IMR-90 (cell line): ENCODE measurements at regions not wholly inside any gene's neighbourhood (a gene's known extent, or its start where the extent isn't known, plus 50 kb on each side); places are given as distances from the start of the nearest gene placed in this dataset.

Experiments
- ATAC-seq: fragments of 200-7000 bp; cut with Tn5 transposase; 2 replicates; pipeline ENCODE4 v1.9.1; 2020; ENCODE audit warnings: low read depth, mild to moderate bottlenecking, moderate library complexity
- BruUV-seq: library from RNA; stranded (reverse); fragments of 400-500 nt; replicated peaks from 2 replicates; lab custom pipeline; 2021; lab: Mats Ljungman, UMichigan
- CTCF ChIA-PET: fragments of 300-600 bp; formaldehyde crosslinking; extraction: SDS; loops from one replicate; lab custom pipeline; 2021; ENCODE audit warnings: antibody characterized with exemption; lab: Yijun Ruan, JAX
- POLR2A ChIA-PET: fragments of 300-600 bp; sonication (Branson Sonifier 250); formaldehyde crosslinking; loops from one replicate; lab custom pipeline; 2022; ENCODE audit warnings: antibody characterized with exemption; ENCODE audit not compliant: unreplicated experiment; lab: Charles Lee
- DNase-seq: peaks from one replicate; pipeline ENCODE4 v3.0.0; 2013
- H2AFZ ChIP-seq: replicated peaks from 2 replicates; pipeline ENCODE3; 2013; ENCODE audit warnings: low read length, mild to moderate bottlenecking; ENCODE audit not compliant: poor library complexity
- H2AK5ac ChIP-seq: 2 replicates; pipeline ENCODE4 v1.6.1; 2013; ENCODE audit warnings: low read depth, low read length, inconsistent platforms
- H2AK9ac ChIP-seq: replicated peaks from 2 replicates; pipeline ENCODE3; 2013; ENCODE audit warnings: mild to moderate bottlenecking, low read depth, low read length, moderate library complexity; ENCODE audit not compliant: poor library complexity
- H2BK120ac ChIP-seq: 2 replicates; pipeline ENCODE4 v1.6.1; 2013; ENCODE audit warnings: low read depth, low read length, inconsistent platforms
- H2BK15ac ChIP-seq: 3 replicates; pipeline ENCODE4 v1.6.1; 2013; ENCODE audit warnings: low read depth, low read length, inconsistent platforms
- H2BK20ac ChIP-seq: 2 replicates; pipeline ENCODE4 v1.6.1; 2013; ENCODE audit warnings: low read depth, mild to moderate bottlenecking, inconsistent platforms, low read length, moderate library complexity
- H2BK5ac ChIP-seq: 2 replicates; pipeline ENCODE4 v1.6.1; 2013; ENCODE audit warnings: mild to moderate bottlenecking, low read depth, low read length, inconsistent platforms; ENCODE audit not compliant: poor library complexity, severe bottlenecking
- H3K14ac ChIP-seq: replicated peaks from 2 replicates; pipeline ENCODE4 v1.6.1; 2013; ENCODE audit warnings: low read depth, low read length, inconsistent platforms
- H3K18ac ChIP-seq: 2 replicates; pipeline ENCODE4 v1.6.1; 2013; ENCODE audit warnings: low read depth, low read length, control low read depth
- H3K23ac ChIP-seq: 2 replicates; pipeline ENCODE4 v1.6.1; 2013; ENCODE audit warnings: low read depth, low read length, inconsistent platforms
- H3K27ac ChIP-seq: 2 replicates; pipeline ENCODE4 v1.5.1; 2013; ENCODE audit warnings: mild to moderate bottlenecking, control low read depth, low read length; ENCODE audit not compliant: insufficient read depth
- H3K27me3 ChIP-seq: 2 replicates; pipeline ENCODE4 v1.6.1; 2013; ENCODE audit warnings: low read length; ENCODE audit not compliant: control insufficient read depth, insufficient read depth
- H3K36me3 ChIP-seq: 2 replicates; pipeline ENCODE4 v1.6.1; 2013; ENCODE audit warnings: low read length, mixed read lengths; ENCODE audit not compliant: control insufficient read depth, insufficient read depth
- H3K4ac ChIP-seq: 2 replicates; pipeline ENCODE4 v1.6.1; 2013; ENCODE audit warnings: low read depth, low read length, inconsistent platforms
- H3K4me1 ChIP-seq: 2 replicates; pipeline ENCODE4 v1.6.1; 2013; ENCODE audit warnings: low read length, mixed read lengths; ENCODE audit not compliant: control insufficient read depth, insufficient read depth
- H3K4me2 ChIP-seq: 2 replicates; pipeline ENCODE4 v1.6.1; 2013; ENCODE audit warnings: low read depth, mild to moderate bottlenecking, control low read depth, low read length, moderate library complexity
- H3K4me3 ChIP-seq: 2 replicates; pipeline ENCODE4 v1.5.1; 2013; ENCODE audit warnings: low read depth, mild to moderate bottlenecking, control low read depth, low read length, moderate library complexity; ENCODE audit not compliant: insufficient read depth
- H3K56ac ChIP-seq: 2 replicates; pipeline ENCODE4 v1.6.1; 2013; ENCODE audit warnings: low read length, inconsistent platforms; ENCODE audit not compliant: insufficient read depth; ENCODE audit errors: extremely low read depth
- H3K79me1 ChIP-seq, 2 experiments: 2 replicates each; pipeline ENCODE4 v1.6.1; 2013; ENCODE audit warnings: low read length in 2 of 2, inconsistent platforms in 1 of 2, low read depth in 1 of 2
- H3K9ac ChIP-seq: 2 replicates; pipeline ENCODE4 v1.6.1; 2013; ENCODE audit warnings: low read depth, low read length, control low read depth
- H3K9me1 ChIP-seq: 2 replicates; pipeline ENCODE4 v1.6.1; 2013; ENCODE audit warnings: low read length, inconsistent platforms; ENCODE audit not compliant: insufficient read depth
- H3K9me3 ChIP-seq: 2 replicates; pipeline ENCODE4 v1.6.1; 2013; ENCODE audit warnings: low read length; ENCODE audit not compliant: control insufficient read depth, insufficient read depth
- H4K20me1 ChIP-seq: 2 replicates; pipeline ENCODE4 v1.6.1; 2013; ENCODE audit warnings: low read length, inconsistent platforms; ENCODE audit not compliant: insufficient read depth
- H4K5ac ChIP-seq: 2 replicates; pipeline ENCODE4 v1.6.1; 2013; ENCODE audit warnings: mild to moderate bottlenecking, low read depth, low read length, control low read depth
- H4K8ac ChIP-seq, 2 experiments: 2 replicates each; pipeline ENCODE4 v1.6.1; 2013; ENCODE audit warnings: low read depth in 2 of 2, low read length in 2 of 2, control low read depth in 1 of 2, inconsistent platforms in 1 of 2
- H4K91ac ChIP-seq: 2 replicates; pipeline ENCODE4 v1.6.1; 2013; ENCODE audit warnings: low read depth, low read length, inconsistent platforms; ENCODE audit not compliant: insufficient read depth
- CEBPB ChIP-seq: IDR thresholded peaks from 2 replicates; pipeline ENCODE4 v1.6.1; 2012; ENCODE audit warnings: low read depth, low read length, improper control_type of control experiment
- CHD1 ChIP-seq: IDR thresholded peaks from 2 replicates; pipeline ENCODE4 v1.6.1; 2012; ENCODE audit warnings: low read depth, low read length, improper control_type of control experiment
- FOS ChIP-seq: fragments of 150-350 bp; IDR thresholded peaks from 2 replicates; pipeline ENCODE4 v1.6.1; 2016; ENCODE audit warnings: low read depth, low read length
- MAFK ChIP-seq: IDR thresholded peaks from 2 replicates; pipeline ENCODE4 v1.6.1; 2012; ENCODE audit warnings: low read depth, low read length, improper control_type of control experiment
- MAZ ChIP-seq: IDR thresholded peaks from 2 replicates; pipeline ENCODE4 v1.6.1; 2012; ENCODE audit warnings: low read depth, mild to moderate bottlenecking, low read length, improper control_type of control experiment, moderate library complexity, borderline replicate concordance
- NFE2L2 ChIP-seq: fragments of 150-350 bp; IDR thresholded peaks from 2 replicates; pipeline ENCODE4 v1.6.1; 2016; ENCODE audit warnings: low read depth, mild to moderate bottlenecking, low read length
- POLR2A ChIP-seq: IDR thresholded peaks from 2 replicates; pipeline ENCODE4 v1.6.1; 2012; ENCODE audit warnings: mild to moderate bottlenecking, low read depth, low read length
- SMC3 ChIP-seq: fragments of 150-350 bp; IDR thresholded peaks from 2 replicates; pipeline ENCODE4 v1.6.1; 2016; ENCODE audit warnings: low read depth, mild to moderate bottlenecking, antibody characterized with exemption, low read length, moderate library complexity
- WGBS, 2 experiments: methylation state at CpG; one replicate each; pipeline versions ENCODE4 v1.1.5 to v1.1.7; 2013; ENCODE audit warnings: missing lambda C conversion rate in 2 of 2; ENCODE audit not compliant: insufficient read length in 1 of 2; ENCODE audit errors: extremely low coverage in 2 of 2; 5-methylcytosine and 5-hydroxymethylcytosine counted together
- dilution Hi-C: fragments of 300-500 bp; cut with HindIII; formaldehyde crosslinking; loops from one replicate; pipeline ENCODE4 v1.14.3; 2018; ENCODE audit warnings: low sequenced_read_pairs; ENCODE audit not compliant: unreplicated experiment
- in situ Hi-C: fragments of 300-500 bp; cut with MboI; formaldehyde crosslinking; loops from 3 replicates; pipeline ENCODE4 v1.14.3; 2019; ENCODE audit warnings: low sequenced_read_pairs, inconsistent platforms, mixed read lengths
- intact Hi-C: fragments of 100-400 bp; cut with micrococcal nuclease; formaldehyde crosslinking; loops from 2 replicates; pipeline ENCODE4 v1.10.0; 2022
- TF ChIP-seq, protein P1 (sequence below): fragments of 150-350 bp; IDR thresholded peaks from 2 replicates; pipeline ENCODE4 v1.6.1; 2017; ENCODE audit warnings: mild to moderate bottlenecking, antibody characterized with exemption, low read length, low read depth
- TF ChIP-seq, protein P2 (sequence below): conservative IDR thresholded peaks from 2 replicates; pipeline ENCODE4 v1.5.1; 2012; ENCODE audit warnings: mild to moderate bottlenecking, low read depth, low read length, improper control_type of control experiment

DNA sequence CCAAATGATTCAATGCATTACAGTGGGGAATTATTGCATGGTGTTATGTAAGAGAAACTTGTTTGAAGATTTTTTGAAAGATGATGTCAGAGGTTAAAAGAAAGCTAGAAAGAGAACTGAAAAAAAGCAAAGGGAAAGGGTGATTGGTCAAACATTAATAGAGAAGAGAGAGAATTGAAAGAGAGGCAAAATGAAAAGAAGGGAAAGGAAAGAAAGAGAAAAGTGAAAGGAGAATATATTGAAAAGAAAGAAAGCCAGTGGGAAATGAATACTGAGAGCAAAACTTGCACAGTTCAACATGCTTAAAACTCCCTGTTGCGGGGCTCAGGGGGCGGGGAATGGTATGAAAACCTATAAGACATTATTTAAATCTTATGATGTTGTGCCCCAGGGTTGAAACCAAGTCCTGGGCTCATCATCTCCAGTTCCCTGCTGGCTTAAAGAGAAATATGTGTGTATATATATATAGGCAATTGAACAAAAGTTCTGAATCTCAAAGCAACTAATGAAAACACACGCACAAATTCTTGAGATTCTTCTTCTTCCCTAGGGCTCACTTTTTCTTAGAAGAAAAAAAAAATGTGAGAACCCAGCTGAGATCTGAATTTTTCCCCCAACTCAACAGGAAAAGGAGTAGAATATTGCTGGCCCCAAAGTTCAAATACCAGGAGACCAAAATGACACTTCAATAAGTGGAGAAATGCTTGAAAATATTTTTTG is 2045.9 kb upstream of the CELF4 start:
- TF ChIP-seq POLR2A (no peak), CHD1 (no peak), NFE2L2 (no peak), FOS (no peak), CEBPB (no peak), MAZ (no peak), SMC3 (no peak), MAFK (no peak)
- TF ChIP-seq, protein P1, sequence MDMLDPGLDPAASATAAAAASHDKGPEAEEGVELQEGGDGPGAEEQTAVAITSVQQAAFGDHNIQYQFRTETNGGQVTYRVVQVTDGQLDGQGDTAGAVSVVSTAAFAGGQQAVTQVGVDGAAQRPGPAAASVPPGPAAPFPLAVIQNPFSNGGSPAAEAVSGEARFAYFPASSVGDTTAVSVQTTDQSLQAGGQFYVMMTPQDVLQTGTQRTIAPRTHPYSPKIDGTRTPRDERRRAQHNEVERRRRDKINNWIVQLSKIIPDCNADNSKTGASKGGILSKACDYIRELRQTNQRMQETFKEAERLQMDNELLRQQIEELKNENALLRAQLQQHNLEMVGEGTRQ, result no peak
- TF ChIP-seq, protein P2, sequence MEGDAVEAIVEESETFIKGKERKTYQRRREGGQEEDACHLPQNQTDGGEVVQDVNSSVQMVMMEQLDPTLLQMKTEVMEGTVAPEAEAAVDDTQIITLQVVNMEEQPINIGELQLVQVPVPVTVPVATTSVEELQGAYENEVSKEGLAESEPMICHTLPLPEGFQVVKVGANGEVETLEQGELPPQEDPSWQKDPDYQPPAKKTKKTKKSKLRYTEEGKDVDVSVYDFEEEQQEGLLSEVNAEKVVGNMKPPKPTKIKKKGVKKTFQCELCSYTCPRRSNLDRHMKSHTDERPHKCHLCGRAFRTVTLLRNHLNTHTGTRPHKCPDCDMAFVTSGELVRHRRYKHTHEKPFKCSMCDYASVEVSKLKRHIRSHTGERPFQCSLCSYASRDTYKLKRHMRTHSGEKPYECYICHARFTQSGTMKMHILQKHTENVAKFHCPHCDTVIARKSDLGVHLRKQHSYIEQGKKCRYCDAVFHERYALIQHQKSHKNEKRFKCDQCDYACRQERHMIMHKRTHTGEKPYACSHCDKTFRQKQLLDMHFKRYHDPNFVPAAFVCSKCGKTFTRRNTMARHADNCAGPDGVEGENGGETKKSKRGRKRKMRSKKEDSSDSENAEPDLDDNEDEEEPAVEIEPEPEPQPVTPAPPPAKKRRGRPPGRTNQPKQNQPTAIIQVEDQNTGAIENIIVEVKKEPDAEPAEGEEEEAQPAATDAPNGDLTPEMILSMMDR, result no peak
- ATAC-seq, result peak; percentile 46
- intact Hi-C loops (no loop called here), in situ Hi-C loops (no loop called here), dilution Hi-C loops (no loop called here)
- Histone ChIP-seq H3K18ac (no peak overlapping the region), H3K23ac (no peak overlapping the region), H3K9ac (no peak overlapping the region), H2BK15ac (no peak overlapping the region), H3K14ac (no peak overlapping the region), H3K36me3 (no peaks in the 10 kb centered on the region), H2AFZ (no peak overlapping the region), H4K8ac (no peak overlapping the region), H3K4me1 (no peaks in the 10 kb centered on the region), H2BK5ac (no peak overlapping the region), H3K4ac (no peak overlapping the region), H3K9me1 (no peaks in the 10 kb centered on the region), H3K4me2 (no peak overlapping the region; the same call in 1 of the 2 replicates), H4K20me1 (no peaks in the 10 kb centered on the region), H3K79me1 (no peaks in the 10 kb centered on the region), H3K9me3 (no peaks in the 10 kb centered on the region), H3K27me3 (no peaks in the 10 kb centered on the region), H3K56ac (no peak overlapping the region), H3K27ac (no peak overlapping the region; the same call in 1 of the 2 replicates), H2AK9ac (no peak overlapping the region), H4K91ac (no peak overlapping the region), H2BK20ac (no peak overlapping the region), H4K5ac (no peak overlapping the region), H3K4me3 (no peak overlapping the region), H2BK120ac (no peak overlapping the region), H2AK5ac (no peak overlapping the region)
- POLR2A ChIA-PET, result no interaction called here
- no CpG with 5 or more reads among the region's 3 CpGs for WGBS, 2 experiments
- CTCF ChIA-PET, result interaction anchor here (1.4 kb wide), 1 partner anchor 14 kb away, joined by 4 read pairs; no protein-coding TSS in a partner anchor
- peak; percentile 4 for DNase-seq
- no TSS peak for BruUV-seq
